ENCODE measurements at regions not wholly inside any gene's neighbourhood (a gene's known extent, or its start where the extent isn't known, plus 50 kb on each side); places are given as distances from the start of the nearest gene placed in this dataset.

DNA sequence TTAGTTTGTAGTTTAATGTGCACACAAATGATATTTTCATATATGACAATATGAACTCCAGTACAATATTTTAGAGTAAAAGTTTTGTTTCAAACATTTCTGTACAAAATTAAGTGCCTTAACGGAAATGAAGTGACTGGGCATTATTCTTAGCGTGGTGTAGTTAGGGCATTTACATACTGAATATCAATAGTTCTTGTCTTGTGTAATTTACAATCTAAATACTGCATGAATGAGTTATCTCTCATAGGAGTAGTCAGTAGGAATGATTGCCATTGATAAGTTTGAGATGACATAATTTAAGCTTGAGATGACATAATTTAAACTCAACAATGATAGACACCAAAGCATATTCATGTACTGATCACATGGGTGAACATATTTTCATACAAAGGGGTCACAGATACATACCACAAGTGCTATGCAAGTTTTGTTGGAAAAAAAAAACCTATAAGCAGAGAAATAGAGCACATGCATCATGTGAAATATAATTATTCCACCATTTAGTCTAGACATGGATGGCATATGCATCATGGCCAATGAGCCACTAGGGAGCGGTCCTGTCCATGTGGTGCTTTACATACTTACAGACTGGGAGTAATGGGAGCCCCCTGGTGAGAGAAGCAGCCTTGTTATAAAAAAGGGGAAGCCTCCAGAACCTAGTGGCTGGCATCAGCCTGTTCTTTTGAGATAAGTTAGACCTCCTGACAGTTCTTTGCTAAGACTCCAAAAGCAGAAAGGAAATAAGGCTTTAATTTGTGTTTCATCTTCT lies 1523.9 kb downstream of the MAT2B start:
- Histone ChIP-seq H3K4me1 (ENCODE audit: insufficient read depth, low read length) (no peaks in the 10 kb centered on the region), H3K4me3 (replicated peaks in 1 of 3; ENCODE audit: insufficient read depth in 1 of 3, low read depth in 2 of 3, low read length in 3 of 3) (no peak overlapping the region), H4K20me1 (ENCODE audit: insufficient read depth, low read length) (no peaks in the 10 kb centered on the region), H3K79me2 (ENCODE audit: insufficient read depth, low read length) (no peaks in the 10 kb centered on the region), H2AFZ (ENCODE audit: low read length) (no peak overlapping the region), H3K9ac (ENCODE audit: insufficient read depth, low read depth, low read length) (no peak overlapping the region), H3K27me3 (ENCODE audit: control insufficient read depth in 1 of 2, insufficient read depth in 2 of 2, low read length in 2 of 2) (no peaks in the 10 kb centered on the region), H3K27ac (ENCODE audit: extremely low read length, insufficient read depth, low read length) (no peak overlapping the region), H3K9me3 (ENCODE audit: low read length) (peaks cover 58% of the 10 kb centered on the region), H3K36me3 (replicated peaks in 1 of 2; ENCODE audit: control insufficient read depth in 1 of 2, insufficient read depth in 2 of 2, low read length in 2 of 2) (no peaks in the 10 kb centered on the region), H3K4me2 (ENCODE audit: low read depth, low read length) (no peak overlapping the region)
- ATAC-seq (no peak), FAIRE-seq (no peak), DNase-seq (ENCODE audit: low spot score) (peak; percentile 6)
- TF ChIP-seq TCF7 (IDR thresholded peaks at IDR 0.05; ENCODE audit: low read depth) (no peak), FOXA3 (CRISPR knock-in tag; IDR thresholded peaks at IDR 0.05) (no peak), KDM3A (CRISPR knock-in tag; IDR thresholded peaks at IDR 0.05; ENCODE audit: low read depth) (no peak), ZNF282 (IDR thresholded peaks at IDR 0.05; ENCODE audit: partially characterized antibody) (no peak), ZNF143 (CRISPR knock-in tag; IDR thresholded peaks at IDR 0.05) (no peak), ZNF446 (CRISPR knock-in tag; IDR thresholded peaks at IDR 0.05) (no peak), ZNF720 (CRISPR knock-in tag; IDR thresholded peaks at IDR 0.05) (no peak), JARID2 (CRISPR knock-in tag; IDR thresholded peaks at IDR 0.05; ENCODE audit: insufficient replicate concordance) (no peak), PPARG (CRISPR knock-in tag; conservative IDR thresholded peaks at IDR 0.05) (no peak), ATAD3A (CRISPR knock-in tag; IDR thresholded peaks at IDR 0.05) (no peak), HES4 (CRISPR knock-in tag; IDR thresholded peaks at IDR 0.05; ENCODE audit: borderline replicate concordance) (no peak), MXD4 (CRISPR knock-in tag; IDR thresholded peaks at IDR 0.05) (no peak)
- TF ChIP-seq, protein P1, sequence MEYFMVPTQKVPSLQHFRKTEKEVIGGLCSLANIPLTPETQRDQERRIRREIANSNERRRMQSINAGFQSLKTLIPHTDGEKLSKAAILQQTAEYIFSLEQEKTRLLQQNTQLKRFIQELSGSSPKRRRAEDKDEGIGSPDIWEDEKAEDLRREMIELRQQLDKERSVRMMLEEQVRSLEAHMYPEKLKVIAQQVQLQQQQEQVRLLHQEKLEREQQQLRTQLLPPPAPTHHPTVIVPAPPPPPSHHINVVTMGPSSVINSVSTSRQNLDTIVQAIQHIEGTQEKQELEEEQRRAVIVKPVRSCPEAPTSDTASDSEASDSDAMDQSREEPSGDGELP (IDR thresholded peaks at IDR 0.05; ENCODE audit: borderline replicate concordance, low read depth): no peak
- TF ChIP-seq, protein P2, sequence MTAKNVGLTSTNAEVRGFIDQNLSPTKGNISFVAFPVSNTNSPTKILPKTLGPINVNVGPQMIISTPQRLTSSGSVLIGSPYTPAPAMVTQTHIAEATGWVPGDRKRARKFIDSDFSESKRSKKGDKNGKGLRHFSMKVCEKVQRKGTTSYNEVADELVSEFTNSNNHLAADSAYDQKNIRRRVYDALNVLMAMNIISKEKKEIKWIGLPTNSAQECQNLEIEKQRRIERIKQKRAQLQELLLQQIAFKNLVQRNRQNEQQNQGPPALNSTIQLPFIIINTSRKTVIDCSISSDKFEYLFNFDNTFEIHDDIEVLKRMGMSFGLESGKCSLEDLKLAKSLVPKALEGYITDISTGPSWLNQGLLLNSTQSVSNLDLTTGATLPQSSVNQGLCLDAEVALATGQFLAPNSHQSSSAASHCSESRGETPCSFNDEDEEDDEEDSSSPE (CRISPR knock-in tag; IDR thresholded peaks at IDR 0.05): no peak
- TF ChIP-seq, protein P3, sequence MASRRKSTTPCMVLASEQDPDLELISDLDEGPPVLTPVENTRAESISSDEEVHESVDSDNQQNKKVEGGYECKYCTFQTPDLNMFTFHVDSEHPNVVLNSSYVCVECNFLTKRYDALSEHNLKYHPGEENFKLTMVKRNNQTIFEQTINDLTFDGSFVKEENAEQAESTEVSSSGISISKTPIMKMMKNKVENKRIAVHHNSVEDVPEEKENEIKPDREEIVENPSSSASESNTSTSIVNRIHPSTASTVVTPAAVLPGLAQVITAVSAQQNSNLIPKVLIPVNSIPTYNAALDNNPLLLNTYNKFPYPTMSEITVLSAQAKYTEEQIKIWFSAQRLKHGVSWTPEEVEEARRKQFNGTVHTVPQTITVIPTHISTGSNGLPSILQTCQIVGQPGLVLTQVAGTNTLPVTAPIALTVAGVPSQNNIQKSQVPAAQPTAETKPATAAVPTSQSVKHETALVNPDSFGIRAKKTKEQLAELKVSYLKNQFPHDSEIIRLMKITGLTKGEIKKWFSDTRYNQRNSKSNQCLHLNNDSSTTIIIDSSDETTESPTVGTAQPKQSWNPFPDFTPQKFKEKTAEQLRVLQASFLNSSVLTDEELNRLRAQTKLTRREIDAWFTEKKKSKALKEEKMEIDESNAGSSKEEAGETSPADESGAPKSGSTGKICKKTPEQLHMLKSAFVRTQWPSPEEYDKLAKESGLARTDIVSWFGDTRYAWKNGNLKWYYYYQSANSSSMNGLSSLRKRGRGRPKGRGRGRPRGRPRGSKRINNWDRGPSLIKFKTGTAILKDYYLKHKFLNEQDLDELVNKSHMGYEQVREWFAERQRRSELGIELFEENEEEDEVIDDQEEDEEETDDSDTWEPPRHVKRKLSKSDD (CRISPR knock-in tag; IDR thresholded peaks at IDR 0.05; ENCODE audit: low read depth): no peak
- ChIA-PET CTCF (ENCODE audit: low intra/inter-chr PET ratio, low total read pairs) (no interaction called here), POLR2A (no interaction called here)
- in situ Hi-C loops (cut with HindIII; ENCODE audit: extremely low pct_ligation_motif_present, low pct_unique_long_range_greater_than_20kb): no loop called here
- intact Hi-C loops (cut with micrococcal nuclease; ENCODE audit: unreplicated experiment): no loop called here
- WGBS (ENCODE audit: low lambda C conversion rate): 12% methylated on average over 3 of the region's 3 CpGs
- no TSS peak for BruUV-seq (replicated peaks)
